Cardiac fibroblast (primary cell): ENCODE measurements at regions not wholly inside any gene's neighbourhood (a gene's known extent, or its start where the extent isn't known, plus 50 kb on each side); places are given as distances from the start of the nearest gene placed in this dataset.
"Not testable (repeated sequence)": the region's sequence is repeated elsewhere in the genome, so short reads cannot be mapped to it uniquely, and the experiment has no call there.

Experiments used
- DNase-seq, 2 donors: peaks; one replicate each; pipeline versions ENCODE4 v3.0.0 to v3.0.0-alpha.2; 2010; ENCODE audit warnings: low read depth in 2 of 2
- H3K4me3 ChIP-seq, 2 donors: replicated peaks in 1 of 2; 1 replicate in 1 of 2; 2 replicates in 1 of 2; pipeline ENCODE4 v1.5.1; 2011; ENCODE audit warnings: low read depth in 2 of 2, low read length in 2 of 2, mild to moderate bottlenecking in 2 of 2, moderate library complexity in 1 of 2
- TF ChIP-seq, protein P1 (sequence below): IDR thresholded peaks from one replicate; pipeline ENCODE4 v1.5.1; 2011; ENCODE audit warnings: low read depth, mild to moderate bottlenecking, low read length, inconsistent platforms

DNA sequence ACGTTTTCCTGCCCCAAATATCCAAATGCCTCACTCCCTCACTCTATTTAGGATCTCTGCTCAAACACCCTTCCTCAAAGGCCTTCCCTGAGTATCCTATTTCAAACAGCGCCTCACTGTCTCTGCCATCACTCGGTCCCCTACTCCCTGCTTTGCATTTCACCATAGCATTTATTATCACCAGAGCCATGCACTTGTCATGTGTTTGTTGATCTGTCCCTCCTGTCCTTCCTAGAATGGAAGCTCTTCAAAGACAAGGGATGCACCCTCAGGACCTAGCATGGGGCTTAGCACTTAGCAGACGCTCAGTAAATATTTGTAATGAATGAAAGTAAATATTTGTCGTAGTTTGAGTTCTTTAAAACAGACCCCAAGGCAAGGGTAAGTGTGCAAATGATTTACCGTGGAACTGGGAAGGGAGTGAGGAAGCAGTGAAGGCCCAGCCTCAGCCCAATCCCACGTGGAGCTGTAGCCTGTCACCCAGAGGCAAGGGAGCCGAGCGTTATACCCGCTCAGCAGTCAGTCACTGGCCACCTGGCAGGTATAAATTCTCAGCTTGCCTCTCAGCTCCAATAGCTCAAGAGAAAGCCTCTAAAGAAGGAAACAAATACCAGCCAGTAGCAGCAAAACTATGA is 97.7 kb upstream of the KIF2A start:
- no peak overlapping the region for H3K4me3 ChIP-seq
- TF ChIP-seq, protein P1, sequence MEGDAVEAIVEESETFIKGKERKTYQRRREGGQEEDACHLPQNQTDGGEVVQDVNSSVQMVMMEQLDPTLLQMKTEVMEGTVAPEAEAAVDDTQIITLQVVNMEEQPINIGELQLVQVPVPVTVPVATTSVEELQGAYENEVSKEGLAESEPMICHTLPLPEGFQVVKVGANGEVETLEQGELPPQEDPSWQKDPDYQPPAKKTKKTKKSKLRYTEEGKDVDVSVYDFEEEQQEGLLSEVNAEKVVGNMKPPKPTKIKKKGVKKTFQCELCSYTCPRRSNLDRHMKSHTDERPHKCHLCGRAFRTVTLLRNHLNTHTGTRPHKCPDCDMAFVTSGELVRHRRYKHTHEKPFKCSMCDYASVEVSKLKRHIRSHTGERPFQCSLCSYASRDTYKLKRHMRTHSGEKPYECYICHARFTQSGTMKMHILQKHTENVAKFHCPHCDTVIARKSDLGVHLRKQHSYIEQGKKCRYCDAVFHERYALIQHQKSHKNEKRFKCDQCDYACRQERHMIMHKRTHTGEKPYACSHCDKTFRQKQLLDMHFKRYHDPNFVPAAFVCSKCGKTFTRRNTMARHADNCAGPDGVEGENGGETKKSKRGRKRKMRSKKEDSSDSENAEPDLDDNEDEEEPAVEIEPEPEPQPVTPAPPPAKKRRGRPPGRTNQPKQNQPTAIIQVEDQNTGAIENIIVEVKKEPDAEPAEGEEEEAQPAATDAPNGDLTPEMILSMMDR, result no peak
- DNase-seq, result no peak

- TF ChIP-seq, protein P1, result no peak
- DNase-seq, result no peak
- H3K4me3 ChIP-seq, result no peak overlapping the region
These were observed 94.6 kb upstream of the KIF2A start for GRCh38 chr5:62211405-62211804.

- no peak for DNase-seq
- H3K4me3 ChIP-seq, result no peak overlapping the region
- TF ChIP-seq, protein P1, result no peak
These were observed 93.4 kb upstream of the KIF2A start for GRCh38 chr5:62212648-62213047.

GRCh38 chr5:62214701-62215100 is 91.3 kb upstream of the KIF2A start:
- TF ChIP-seq, protein P1, result no peak
- peak in 1 of 2 donors; percentile 54 for DNase-seq
- no peak overlapping the region for H3K4me3 ChIP-seq

DNA sequence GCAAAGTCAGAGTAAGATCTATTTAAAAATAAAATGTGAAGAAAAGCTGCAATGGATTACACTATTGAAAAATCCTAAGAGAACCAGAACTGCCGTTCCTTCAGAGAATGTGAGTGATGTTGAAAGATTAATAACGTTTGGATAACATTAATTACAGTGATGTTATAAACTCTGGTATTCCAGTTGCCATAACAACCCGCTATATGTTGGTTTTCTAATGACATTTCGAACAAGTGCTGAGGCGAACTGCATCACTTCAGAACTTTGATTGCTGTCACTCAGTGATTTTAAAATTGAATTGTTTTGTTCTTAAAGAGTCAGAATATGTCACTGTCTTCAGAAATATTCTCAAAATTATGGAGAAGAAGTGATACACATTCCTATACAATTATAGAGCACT is 89.4 kb upstream of the KIF2A start:
- H3K4me3 ChIP-seq, DNase-seq: not testable (repeated sequence)

- not testable (repeated sequence) for H3K4me3 ChIP-seq, DNase-seq
These were observed 88.9 kb upstream of the KIF2A start for GRCh38 chr5:62217095-62217494.

- DNase-seq, H3K4me3 ChIP-seq: not testable (repeated sequence)
These were observed 87.1 kb upstream of the KIF2A start for GRCh38 chr5:62218860-62219259.

GRCh38 chr5:62221881-62222280 is 84.1 kb upstream of the KIF2A start:
- not testable (repeated sequence) for DNase-seq, H3K4me3 ChIP-seq

GRCh38 chr5:62222305-62222704 is 83.7 kb upstream of the KIF2A start:
- not testable (repeated sequence) for H3K4me3 ChIP-seq
- DNase-seq, result peak; percentile 7 to 62

- DNase-seq, H3K4me3 ChIP-seq: not testable (repeated sequence)
- TF ChIP-seq, protein P1, result peak; percentile 23
These were observed 82.7 kb upstream of the KIF2A start for GRCh38 chr5:62223312-62223670.
